ENCODE measurements at regions not wholly inside any gene's neighbourhood (a gene's known extent, or its start where the extent isn't known, plus 50 kb on each side); places are given as distances from the start of the nearest gene placed in this dataset.
"Not testable (repeated sequence)": the region's sequence is repeated elsewhere in the genome, so short reads cannot be mapped to it uniquely, and the experiment has no call there.

GRCh38 chr5:61229416-61229815, 67.1 kb upstream of the SMIM15 start:
- H3K27ac ChIP-seq: no peak overlapping the region
- H3K27me3 ChIP-seq (replicated peaks; ENCODE audit: insufficient read depth): no peaks in the 10 kb centered on the region
- no peak overlapping the region for H3K4me3 ChIP-seq
- ATAC-seq (ENCODE audit: insufficient number of reproducible peaks, low FRiP score, low read depth): no peak
- H3K36me3 ChIP-seq: no peaks in the 10 kb centered on the region
- no peak for DNase-seq (ENCODE audit: low spot score)
- H3K9me3 ChIP-seq: no peaks in the 10 kb centered on the region
- H3K4me1 ChIP-seq (ENCODE audit: control insufficient read depth in 1 of 2, low read depth in 2 of 2): peaks cover 4 to 28% of the 10 kb centered on the region in 2 donors
- no peak for TF ChIP-seq CTCF (IDR thresholded peaks at IDR 0.05)

GRCh38 chr5:61230492-61230891, 68.2 kb upstream of the SMIM15 start:
- peaks cover 4 to 28% of the 10 kb centered on the region in 2 donors for H3K4me1 ChIP-seq (ENCODE audit: control insufficient read depth in 1 of 2, low read depth in 2 of 2)
- ATAC-seq (ENCODE audit: insufficient number of reproducible peaks, low FRiP score, low read depth) (no peak), DNase-seq (ENCODE audit: low spot score) (no peak)
- no peak overlapping the region for H3K4me3 ChIP-seq
- H3K36me3 ChIP-seq: no peaks in the 10 kb centered on the region
- no peak overlapping the region for H3K27ac ChIP-seq
- no peaks in the 10 kb centered on the region for H3K27me3 ChIP-seq (replicated peaks; ENCODE audit: insufficient read depth)
- no peak for TF ChIP-seq CTCF (IDR thresholded peaks at IDR 0.05)
- no peaks in the 10 kb centered on the region for H3K9me3 ChIP-seq

- ATAC-seq (ENCODE audit: insufficient number of reproducible peaks, low FRiP score, low read depth) (no peak), DNase-seq (ENCODE audit: low spot score) (no peak)
- H3K4me1 ChIP-seq (ENCODE audit: control insufficient read depth in 1 of 2, low read depth in 2 of 2): peaks cover 4 to 28% of the 10 kb centered on the region in 2 donors
- no peak overlapping the region for H3K4me3 ChIP-seq
- TF ChIP-seq CTCF (IDR thresholded peaks at IDR 0.05): no peak
- H3K36me3 ChIP-seq: no peaks in the 10 kb centered on the region
- H3K27me3 ChIP-seq (replicated peaks; ENCODE audit: insufficient read depth): no peaks in the 10 kb centered on the region
- no peaks in the 10 kb centered on the region for H3K9me3 ChIP-seq
- no peak overlapping the region for H3K27ac ChIP-seq
These were observed 69.5 kb upstream of the SMIM15 start for GRCh38 chr5:61231813-61232212.

GRCh38 chr5:61232490-61233050, 70.3 kb upstream of the SMIM15 start:
- Histone ChIP-seq H3K36me3 (no peaks in the 10 kb centered on the region), H3K27me3 (replicated peaks; ENCODE audit: insufficient read depth) (no peaks in the 10 kb centered on the region), H3K9me3 (no peaks in the 10 kb centered on the region), H3K27ac (peak overlapping the region in 1 of 2 donors; percentile 23), H3K4me3 (peak overlapping the region; percentile 13), H3K4me1 (ENCODE audit: control insufficient read depth in 1 of 2, low read depth in 2 of 2) (peaks cover 4 to 28% of the 10 kb centered on the region in 2 donors)
- DNase-seq (ENCODE audit: low spot score) (no peak), ATAC-seq (ENCODE audit: insufficient number of reproducible peaks, low FRiP score, low read depth) (no peak)
- TF ChIP-seq CTCF (IDR thresholded peaks at IDR 0.05): no peak

GRCh38 chr5:61234019-61234418, 71.8 kb upstream of the SMIM15 start:
- DNase-seq (ENCODE audit: low spot score): no peak
- Histone ChIP-seq H3K27ac (no peak overlapping the region), H3K9me3 (no peaks in the 10 kb centered on the region), H3K36me3 (no peaks in the 10 kb centered on the region), H3K4me1 (ENCODE audit: control insufficient read depth in 1 of 2, low read depth in 2 of 2) (peaks cover 4 to 15% of the 10 kb centered on the region in 2 donors), H3K27me3 (replicated peaks; ENCODE audit: insufficient read depth) (no peaks in the 10 kb centered on the region), H3K4me3 (no peak overlapping the region)
- no peak for ATAC-seq (ENCODE audit: insufficient number of reproducible peaks, low FRiP score, low read depth)
- no peak for TF ChIP-seq CTCF (IDR thresholded peaks at IDR 0.05)

GRCh38 chr5:61236715-61237114, 74.4 kb upstream of the SMIM15 start:
- not testable (repeated sequence) for H3K4me1 ChIP-seq (ENCODE audit: control insufficient read depth in 1 of 2, low read depth in 2 of 2); H3K9me3 ChIP-seq; H3K27ac ChIP-seq; H3K4me3 ChIP-seq; H3K27me3 ChIP-seq (replicated peaks; ENCODE audit: insufficient read depth); DNase-seq (ENCODE audit: low spot score); ATAC-seq (ENCODE audit: insufficient number of reproducible peaks, low FRiP score, low read depth); H3K36me3 ChIP-seq
